Stimulated activated CD4-positive, alpha-beta T cell treated with anti-CD3 and anti-CD28 coated beads, TNF-alpha, amount 100 ng/mL, for 4 hours (primary cell): ENCODE measurements at regions not wholly inside any gene's neighbourhood (a gene's known extent, or its start where the extent isn't known, plus 50 kb on each side); places are given as distances from the start of the nearest gene placed in this dataset.

ENCODE experiments used
- DNase-seq, 3 experiments: peaks; one replicate each; pipeline ENCODE4 v3.0.0-alpha.2; 2020; ENCODE audit warnings: low read depth in 3 of 3

- DNase-seq, result no peak
Observed at GRCh38 chr10:21092683-21093524, 195.8 kb upstream of the NEBL start.

GRCh38 chr10:21090609-21091082 lies 193.5 kb upstream of the NEBL start:
- DNase-seq, result no peak

GRCh38 chr10:21087476-21087875 lies 190.4 kb upstream of the NEBL start:
- no peak for DNase-seq

GRCh38 chr10:21084700-21085099 lies 187.6 kb upstream of the NEBL start:
- no peak for DNase-seq

DNA sequence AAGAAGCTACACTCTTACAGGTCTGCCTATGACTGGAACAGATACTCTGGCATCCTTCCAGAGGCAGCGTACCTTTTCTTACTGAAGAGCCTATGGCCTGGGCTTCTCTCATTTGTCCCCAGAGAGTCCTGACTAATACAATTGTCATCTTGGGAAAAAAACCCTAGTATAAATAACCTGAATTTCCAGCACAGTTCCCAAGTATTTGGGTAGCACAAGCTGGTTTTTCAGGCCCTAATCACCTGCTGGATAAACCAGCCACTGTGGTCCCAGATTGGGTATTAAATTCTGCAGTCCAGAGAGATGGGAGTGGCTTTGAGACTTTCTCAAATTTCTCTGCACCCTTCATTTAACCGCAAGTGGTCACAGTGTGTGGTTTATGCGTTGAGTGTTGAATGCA lies 186.8 kb upstream of the NEBL start:
- DNase-seq, result no peak

- no peak for DNase-seq
Observed at GRCh38 chr10:21082206-21082605, 185.1 kb upstream of the NEBL start.

GRCh38 chr10:21080261-21080660 lies 183.2 kb upstream of the NEBL start:
- DNase-seq, result no peak

DNA sequence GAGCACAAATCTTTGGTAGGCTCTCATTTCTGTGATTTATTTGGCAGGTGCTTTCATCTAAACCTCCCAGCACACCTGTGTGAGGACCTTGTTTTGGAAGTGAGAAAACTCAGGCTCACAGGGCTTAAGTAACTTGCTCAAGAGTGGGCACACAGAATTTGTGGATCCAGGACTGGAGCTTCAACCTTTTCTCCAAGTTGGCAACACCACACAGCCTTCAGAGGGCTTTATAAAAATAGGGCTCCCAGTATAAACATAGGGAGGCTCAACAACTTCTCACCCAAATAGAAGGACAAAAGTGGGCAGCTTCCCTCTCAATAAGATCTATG lies 182.2 kb upstream of the NEBL start:
- no peak for DNase-seq

- DNase-seq, result no peak
Observed at GRCh38 chr10:21078410-21079329, 181.6 kb upstream of the NEBL start.

DNA sequence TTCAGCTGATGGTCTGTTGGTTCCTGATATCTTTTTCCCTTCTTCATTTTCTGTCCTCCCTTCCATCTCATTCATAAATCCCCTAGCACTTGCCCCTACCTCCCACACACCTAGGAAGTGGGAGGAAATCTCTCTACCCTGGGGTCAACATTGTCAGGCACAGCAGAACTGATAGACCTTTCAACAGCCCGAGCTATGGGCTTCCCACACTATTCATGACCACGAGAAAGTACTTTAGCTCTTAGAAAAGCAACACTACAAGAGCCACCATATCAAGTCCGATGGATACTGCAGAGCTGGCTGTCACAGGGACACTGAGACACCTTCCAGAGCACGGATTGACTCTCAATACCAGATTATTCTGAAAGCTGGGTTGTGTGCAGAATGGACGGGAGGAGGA lies 180.6 kb upstream of the NEBL start:
- DNase-seq, result no peak

- no peak for DNase-seq
Observed at GRCh38 chr10:21076381-21076780, 179.3 kb upstream of the NEBL start.

GRCh38 chr10:21075880-21076279 lies 178.8 kb upstream of the NEBL start:
- DNase-seq, result no peak

- DNase-seq, result no peak
Observed at GRCh38 chr10:21071001-21071673, 174.0 kb upstream of the NEBL start.

GRCh38 chr10:21069929-21070700 lies 173.0 kb upstream of the NEBL start:
- no peak for DNase-seq

DNA sequence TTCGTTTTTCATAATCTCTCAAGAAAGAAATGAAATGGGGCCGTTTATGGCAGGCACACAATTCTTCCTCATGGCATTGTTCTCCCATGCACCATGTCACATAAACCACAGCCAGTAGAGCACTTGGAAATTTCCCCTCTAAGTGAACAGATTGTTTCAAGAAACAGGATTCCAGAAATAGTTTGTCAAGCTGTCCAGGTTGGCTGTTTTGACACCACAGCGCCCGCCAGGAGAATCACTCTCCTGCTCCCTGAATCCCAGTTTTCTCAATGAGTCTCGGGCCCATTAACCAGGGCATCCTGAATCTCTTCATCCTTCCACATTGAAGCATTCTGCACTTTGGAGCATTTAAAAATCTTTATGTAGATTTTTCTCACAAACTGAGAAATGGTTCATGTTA lies 172.2 kb upstream of the NEBL start:
- no peak for DNase-seq

- no peak for DNase-seq
Observed at GRCh38 chr10:21068026-21068656, 171.0 kb upstream of the NEBL start.

- DNase-seq, result no peak
Observed at GRCh38 chr10:21065621-21066248, 168.6 kb upstream of the NEBL start.

DNA sequence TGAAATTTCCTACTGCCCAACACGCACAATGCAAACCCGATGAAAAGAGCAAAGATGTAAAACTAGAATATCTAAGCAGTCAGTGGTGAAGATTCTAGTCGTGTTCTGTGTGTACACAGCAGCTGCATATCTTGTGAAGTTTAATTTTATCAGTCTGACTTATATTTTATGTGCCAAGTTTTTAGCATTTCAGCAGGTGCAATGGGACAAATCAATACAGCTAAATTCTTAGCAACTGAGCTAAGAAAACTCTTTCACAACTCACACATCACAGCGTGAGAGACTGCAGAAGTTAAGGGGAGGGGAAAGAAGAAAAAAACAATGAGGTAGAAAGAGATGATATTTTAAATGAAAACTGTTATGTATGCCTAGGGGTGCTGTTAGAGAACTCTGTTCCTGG lies 164.9 kb upstream of the NEBL start:
- no peak for DNase-seq

GRCh38 chr10:21061184-21061583 lies 164.1 kb upstream of the NEBL start:
- DNase-seq, result no peak

DNA sequence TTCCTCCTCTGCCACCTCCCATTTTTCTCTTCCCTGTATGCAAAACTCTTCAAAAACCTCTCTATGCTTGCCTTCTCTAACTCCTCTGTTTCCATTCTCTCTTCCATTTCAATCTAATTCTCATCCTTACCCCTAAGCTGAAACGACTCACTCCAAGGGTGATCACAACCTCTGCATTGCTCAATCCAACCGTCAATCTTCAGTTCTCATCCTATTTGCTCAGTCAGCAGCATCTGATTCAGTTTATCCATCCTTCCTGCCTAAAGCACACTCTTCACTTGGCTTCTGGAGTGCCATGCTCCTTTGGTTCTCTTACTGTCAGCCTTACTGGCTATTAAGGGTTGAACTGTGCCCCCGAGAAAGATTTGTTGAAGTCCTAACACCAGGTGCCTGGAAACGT lies 163.5 kb upstream of the NEBL start:
- no peak for DNase-seq

DNA sequence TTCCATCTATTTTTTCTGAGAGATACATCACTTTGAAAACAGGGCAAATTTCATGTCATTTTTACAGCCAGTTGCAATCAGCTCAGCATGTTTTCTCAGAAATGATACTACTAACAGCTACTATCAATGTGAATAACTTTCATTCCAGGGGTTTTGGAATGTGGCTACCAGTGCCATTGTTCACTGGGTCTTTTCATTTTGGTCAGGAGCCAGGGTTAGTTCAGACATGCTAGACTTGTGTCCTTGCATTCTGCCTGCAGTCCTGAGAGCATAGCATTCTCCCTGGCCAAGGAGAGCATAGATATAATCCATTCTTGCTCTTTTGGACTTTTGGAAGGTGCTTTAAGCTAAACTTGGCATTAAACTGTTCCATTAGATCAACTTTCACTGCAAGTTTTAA lies 160.9 kb upstream of the NEBL start:
- DNase-seq, result no peak
